Pancreas (tissue), 10 donors: ENCODE measurements at regions not wholly inside any gene's neighbourhood (a gene's known extent, or its start where the extent isn't known, plus 50 kb on each side); places are given as distances from the start of the nearest gene placed in this dataset.

Source experiments
- ATAC-seq, 4 donors: fragments of 200-7000 bp; cut with Tn5 transposase; one replicate each; pipeline versions ENCODE4 v1.8.0 to v1.9.1; 2020; ENCODE audit warnings: mild to moderate bottlenecking in 4 of 4, moderate library complexity in 4 of 4
- DNase-seq, 6 donors: peaks; one replicate each; pipeline ENCODE4 v3.0.0-alpha.2; 2020
- FAIRE-seq: peaks from 2 replicates; lab custom pipeline; 2012; peaks lifted over from hg19 to GRCh38; lab: Jason Lieb, UNC
- H3K27ac ChIP-seq, 4 donors: fragments of 200-600 bp; sonication (generic); 1 replicate in 3 of 4; 2 replicates in 1 of 4; pipeline versions ENCODE4 v1.5.0 to v1.8.0; 2020
- H3K27me3 ChIP-seq, 4 donors: fragments of 200-600 bp; one replicate each; pipeline ENCODE4 v1.8.0; 2021
- H3K36me3 ChIP-seq, 3 donors: fragments of 200-600 bp; sonication (generic) in 1 of 3; one replicate each; pipeline versions ENCODE4 v1.5.0 to v1.8.0; 2020 to 2021
- H3K4me1 ChIP-seq, 3 donors: fragments of 200-600 bp; one replicate each; pipeline ENCODE4 v1.8.0; 2021
- H3K4me3 ChIP-seq, 4 donors: fragments of 200-600 bp; sonication (generic) in 2 of 4; one replicate each; pipeline versions ENCODE4 v1.5.0 to v1.8.0; 2020 to 2021
- H3K9me3 ChIP-seq, 4 donors: fragments of 200-600 bp; one replicate each; pipeline ENCODE4 v1.8.0; 2021
- WGBS, 2 donors: extraction: QIAGEN DNeasy Blood & Tissue Kit; methylation state at CpG; one replicate each; pipeline ENCODE4 v1.1.7; 2013; 5-methylcytosine and 5-hydroxymethylcytosine counted together
- intact Hi-C, 3 donors: fragments of 100-400 bp; cut with DNase I; formaldehyde crosslinking; loops; one replicate each; pipeline versions ENCODE4 v1.11.1 to v1.14.2; 2022
- TF ChIP-seq, protein P1 (sequence below), 4 donors: fragments of 200-600 bp; sonication (generic) in 3 of 4; IDR thresholded peaks; one replicate each; pipeline versions ENCODE4 v1.5.0 to v1.8.0; 2021; ENCODE audit warnings: antibody characterized with exemption in 4 of 4
- donor health status: healthy with polysubstance abuse.
- donor health status: DM: no; HTN: no; CAD: no; lungs with moderate emphysema.
- donor health status: DM: no; HTN: no; CAD: no.
- donor health status: control.
- donor health status: control.
- donor health status: Bipolar disorder and iron deficiency.
- donor health status: DM: yes; HTN: yes; CAD: no.
- donor health status: DM: no; HTN: no; CAD: no.
- donor health status: DM: no; HTN: no; CAD: no.
- donor health status: DM: yes; HTN: yes; CAD: no.

DNA sequence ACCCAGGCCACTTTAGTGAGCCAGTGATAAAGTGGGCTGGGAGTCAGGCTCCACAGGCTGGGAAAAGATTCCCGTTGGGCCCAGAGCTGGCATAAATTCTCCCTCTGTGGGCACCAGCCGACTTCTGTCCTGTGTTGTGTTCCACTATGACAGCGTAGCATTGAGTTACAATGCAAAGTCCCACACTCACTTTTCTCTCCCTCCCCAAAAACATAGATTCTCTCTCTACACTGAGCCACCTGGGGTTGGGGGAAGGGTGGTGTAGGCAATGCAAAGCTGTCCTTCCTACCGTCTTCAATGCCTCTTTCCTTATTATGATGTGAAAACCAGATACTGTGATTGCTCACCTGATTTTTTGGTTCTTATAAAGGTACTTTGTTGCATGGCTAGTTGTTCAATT, 566.2 kb downstream of the RAPGEF2 start:
- TF ChIP-seq, protein P1, sequence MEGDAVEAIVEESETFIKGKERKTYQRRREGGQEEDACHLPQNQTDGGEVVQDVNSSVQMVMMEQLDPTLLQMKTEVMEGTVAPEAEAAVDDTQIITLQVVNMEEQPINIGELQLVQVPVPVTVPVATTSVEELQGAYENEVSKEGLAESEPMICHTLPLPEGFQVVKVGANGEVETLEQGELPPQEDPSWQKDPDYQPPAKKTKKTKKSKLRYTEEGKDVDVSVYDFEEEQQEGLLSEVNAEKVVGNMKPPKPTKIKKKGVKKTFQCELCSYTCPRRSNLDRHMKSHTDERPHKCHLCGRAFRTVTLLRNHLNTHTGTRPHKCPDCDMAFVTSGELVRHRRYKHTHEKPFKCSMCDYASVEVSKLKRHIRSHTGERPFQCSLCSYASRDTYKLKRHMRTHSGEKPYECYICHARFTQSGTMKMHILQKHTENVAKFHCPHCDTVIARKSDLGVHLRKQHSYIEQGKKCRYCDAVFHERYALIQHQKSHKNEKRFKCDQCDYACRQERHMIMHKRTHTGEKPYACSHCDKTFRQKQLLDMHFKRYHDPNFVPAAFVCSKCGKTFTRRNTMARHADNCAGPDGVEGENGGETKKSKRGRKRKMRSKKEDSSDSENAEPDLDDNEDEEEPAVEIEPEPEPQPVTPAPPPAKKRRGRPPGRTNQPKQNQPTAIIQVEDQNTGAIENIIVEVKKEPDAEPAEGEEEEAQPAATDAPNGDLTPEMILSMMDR (IDR thresholded peaks at IDR 0.05), result no peak
- ATAC-seq, result no peak
- FAIRE-seq, result no peak
- 85 to 89% methylated on average over 4 of the region's 4 CpGs for WGBS, 2 donors
- DNase-seq, result no peak
- Histone ChIP-seq H3K4me1 (no peaks in the 10 kb centered on the region), H3K27ac (no peak overlapping the region), H3K4me3 (no peak overlapping the region), H3K27me3 (no peaks in the 10 kb centered on the region), H3K36me3 (no peaks in the 10 kb centered on the region), H3K9me3 (no peaks in the 10 kb centered on the region)
- intact Hi-C loops, result no loop called here

DNA sequence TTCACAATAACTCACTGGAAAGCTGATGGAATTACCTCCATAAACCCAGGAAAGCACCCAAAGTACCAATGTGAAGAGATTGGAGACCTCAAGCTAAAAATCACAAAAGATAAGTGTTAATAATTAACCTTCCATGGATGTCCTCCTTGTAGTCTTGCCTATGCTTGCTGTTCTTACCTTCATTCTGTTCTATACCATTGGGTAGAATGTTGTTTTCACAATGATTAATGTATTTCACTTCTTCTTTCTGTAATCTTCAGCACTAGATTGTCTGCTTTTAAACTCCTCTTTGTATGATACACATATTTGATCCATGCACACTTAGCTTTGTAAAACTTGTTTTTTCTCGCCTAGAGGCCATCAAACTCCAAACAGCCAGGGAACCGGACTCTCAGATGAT, 570.3 kb downstream of the RAPGEF2 start:
- Histone ChIP-seq H3K27me3 (no peaks in the 10 kb centered on the region), H3K27ac (no peak overlapping the region), H3K36me3 (no peaks in the 10 kb centered on the region), H3K4me3 (no peak overlapping the region), H3K4me1 (peaks cover 0 to 4% (median 0%) of the 10 kb centered on the region in 3 donors), H3K9me3 (no peaks in the 10 kb centered on the region)
- intact Hi-C loops, result no loop called here
- 72 to 88% methylated on average over 2 of the region's 2 CpGs for WGBS, 2 donors
- no peak for FAIRE-seq
- ATAC-seq, result no peak
- TF ChIP-seq, protein P1 (IDR thresholded peaks at IDR 0.05), result no peak
- DNase-seq, result no peak

DNA sequence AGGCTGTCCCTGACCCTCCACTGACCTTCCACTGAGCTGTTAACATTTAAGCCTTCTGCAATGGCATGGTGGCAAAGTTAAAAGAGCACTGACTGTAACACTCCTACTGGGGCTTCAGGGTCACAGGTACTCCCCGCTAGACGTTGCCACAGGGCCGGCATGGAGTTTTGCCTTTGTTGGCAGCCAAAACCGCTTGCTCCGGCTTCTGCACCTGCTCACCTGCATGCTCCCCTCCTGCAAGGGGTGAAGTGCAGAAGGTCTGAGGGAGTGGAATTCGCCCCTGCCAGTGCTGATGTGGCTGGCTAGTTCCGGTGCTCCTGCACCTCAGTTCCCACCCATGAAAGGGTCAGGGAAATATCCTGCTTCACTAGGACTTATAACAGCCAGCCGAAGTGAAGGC, 571.4 kb downstream of the RAPGEF2 start:
- DNase-seq, result peak in 2 of 6 donors; percentile 34 to 54
- Histone ChIP-seq H3K9me3 (no peaks in the 10 kb centered on the region), H3K4me3 (no peak overlapping the region), H3K27me3 (no peaks in the 10 kb centered on the region), H3K4me1 (peaks cover 0 to 4% (median 0%) of the 10 kb centered on the region in 3 donors), H3K36me3 (no peaks in the 10 kb centered on the region), H3K27ac (no peak overlapping the region)
- FAIRE-seq, result no peak
- TF ChIP-seq, protein P1 (IDR thresholded peaks at IDR 0.05), result no peak
- WGBS, 2 donors, result 80 to 86% methylated on average over 8 of the region's 8 CpGs
- no peak for ATAC-seq
- intact Hi-C loops, result no loop called here

DNA sequence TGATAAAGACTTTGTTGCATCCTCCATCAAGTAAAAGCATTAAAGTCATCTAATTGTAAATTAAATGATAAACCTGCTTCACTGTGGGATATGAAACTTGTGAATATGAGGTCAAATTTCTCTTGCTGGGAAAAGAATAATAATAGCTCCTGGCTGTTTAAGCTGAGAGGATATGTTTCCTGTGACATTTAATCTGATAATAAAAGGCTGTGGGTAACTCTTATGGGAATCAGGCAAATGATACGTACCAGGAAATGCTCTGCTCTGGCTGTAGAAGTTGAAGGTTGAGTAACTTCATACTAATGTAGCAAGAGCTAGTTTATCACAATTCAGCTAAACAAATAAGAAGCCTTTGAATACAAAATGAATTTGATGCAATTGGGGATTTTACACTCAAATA, 574.6 kb downstream of the RAPGEF2 start:
- Histone ChIP-seq H3K4me3 (no peak overlapping the region), H3K4me1 (peaks cover 0 to 4% (median 0%) of the 10 kb centered on the region in 3 donors), H3K27me3 (no peaks in the 10 kb centered on the region), H3K27ac (no peak overlapping the region), H3K36me3 (no peaks in the 10 kb centered on the region), H3K9me3 (no peaks in the 10 kb centered on the region)
- 20 to 30% methylated on average over 1 of the region's 1 CpG for WGBS, 2 donors
- no peak for FAIRE-seq
- peak; percentile 67 to 87 (median 80) for ATAC-seq
- no peak for DNase-seq
- intact Hi-C loops, result no loop called here
- TF ChIP-seq, protein P1 (IDR thresholded peaks at IDR 0.05), result no peak

DNA sequence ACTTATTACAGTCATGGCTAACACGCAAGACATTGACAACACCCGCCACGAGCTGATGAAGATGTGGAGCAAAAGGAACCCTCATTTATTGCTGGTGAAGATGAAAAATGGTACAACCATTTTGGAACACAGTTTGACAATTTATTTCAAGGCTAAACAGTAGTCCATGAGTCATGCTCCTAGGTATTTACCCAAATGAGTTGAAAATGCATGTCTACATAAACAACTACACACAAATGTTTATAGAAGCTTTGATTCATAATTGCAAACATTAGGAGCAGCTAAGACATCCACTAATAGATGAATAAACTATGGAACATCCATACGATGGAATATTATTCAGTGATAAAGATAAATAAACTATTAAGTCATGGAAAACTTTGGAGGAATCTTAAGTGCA, 580.1 kb downstream of the RAPGEF2 start:
- intact Hi-C loops, result no loop called here
- DNase-seq (no peak), FAIRE-seq (no peak), ATAC-seq (no peak)
- 92 to 93% methylated on average over 4 of the region's 4 CpGs for WGBS, 2 donors
- Histone ChIP-seq H3K4me1 (peaks cover 0 to 14% (median 7%) of the 10 kb centered on the region in 3 donors), H3K36me3 (no peaks in the 10 kb centered on the region), H3K27me3 (no peaks in the 10 kb centered on the region), H3K27ac (no peak overlapping the region), H3K9me3 (no peaks in the 10 kb centered on the region), H3K4me3 (no peak overlapping the region)
- TF ChIP-seq, protein P1 (IDR thresholded peaks at IDR 0.05), result no peak
